SK-N-SH treated with all-trans-retinoic acid at 6 μM for 48 hours (cell line): ENCODE measurements at regions not wholly inside any gene's neighbourhood (a gene's known extent, or its start where the extent isn't known, plus 50 kb on each side); places are given as distances from the start of the nearest gene placed in this dataset.
"Not testable (repeated sequence)": the region's sequence is repeated elsewhere in the genome, so short reads cannot be mapped to it uniquely, and the experiment has no call there.

Source experiments
- ATAC-seq: fragments of 200-7000 bp; cut with Tn5 transposase; 3 replicates; pipeline ENCODE4 v1.9.1; 2020; ENCODE audit warnings: mild to moderate bottlenecking, moderate library complexity
- ARNTL ChIP-seq: fragments of 450-650 bp; formaldehyde crosslinking; IDR thresholded peaks from 2 replicates; pipeline ENCODE4 v1.5.0; 2020; ENCODE audit warnings: low read depth, mild to moderate bottlenecking, moderate library complexity, borderline replicate concordance
- BACH2 ChIP-seq: fragments of 250-450 bp; sonication (Bioruptor Pico); IDR thresholded peaks from 2 replicates; pipeline ENCODE4 v1.9.0; 2021; ENCODE audit warnings: mild to moderate bottlenecking, borderline replicate concordance
- CSDC2 ChIP-seq: fragments of 250-450 bp; sonication (Bioruptor Pico); IDR thresholded peaks from 2 replicates; pipeline ENCODE4 v1.5.0; 2020; ENCODE audit warnings: mild to moderate bottlenecking, moderate library complexity
- ESRRG ChIP-seq: fragments of 250-450 bp; sonication (Bioruptor Pico); IDR thresholded peaks from 2 replicates; pipeline ENCODE4 v1.6.1; 2021; ENCODE audit warnings: mild to moderate bottlenecking
- GLIS3 ChIP-seq: fragments of 250-450 bp; sonication (Bioruptor Pico); IDR thresholded peaks from 2 replicates; pipeline ENCODE4 v1.5.0; 2020; ENCODE audit warnings: mild to moderate bottlenecking, moderate library complexity
- OSR1 ChIP-seq: fragments of 250-450 bp; sonication (Bioruptor Pico); IDR thresholded peaks from 2 replicates; pipeline ENCODE4 v1.8.0; 2022; ENCODE audit warnings: moderate library complexity, mild to moderate bottlenecking, inconsistent platforms
- POU6F1 ChIP-seq: fragments of 250-450 bp; sonication (Bioruptor Pico); IDR thresholded peaks from 2 replicates; pipeline ENCODE4 v1.8.0; 2021; ENCODE audit warnings: low read depth, mild to moderate bottlenecking, moderate library complexity, borderline replicate concordance
- SNAI2 ChIP-seq: fragments of 250-450 bp; sonication (Bioruptor Pico); IDR thresholded peaks from 2 replicates; pipeline ENCODE4 v1.5.0; 2020; ENCODE audit warnings: mild to moderate bottlenecking, moderate library complexity
- TCF4 ChIP-seq: fragments of 250-450 bp; sonication (Bioruptor Pico); IDR thresholded peaks from 2 replicates; pipeline ENCODE4 v1.8.0; 2021; ENCODE audit warnings: mild to moderate bottlenecking, moderate library complexity, borderline replicate concordance
- TOX ChIP-seq: fragments of 250-450 bp; sonication (Bioruptor Pico); IDR thresholded peaks from 2 replicates; pipeline ENCODE4 v1.8.0; 2021; ENCODE audit warnings: mild to moderate bottlenecking, moderate library complexity, borderline replicate concordance
- ZC3H10 ChIP-seq: fragments of 250-450 bp; sonication (Bioruptor Pico); IDR thresholded peaks from 2 replicates; pipeline ENCODE4 v1.5.1; 2021; ENCODE audit warnings: mild to moderate bottlenecking, moderate library complexity
- ZFP3 ChIP-seq: fragments of 250-450 bp; sonication (Bioruptor Pico); IDR thresholded peaks from 2 replicates; pipeline ENCODE4 v1.5.0; 2020; ENCODE audit warnings: mild to moderate bottlenecking, moderate library complexity
- ZFP30 ChIP-seq: fragments of 450-650 bp; formaldehyde crosslinking; IDR thresholded peaks from 2 replicates; pipeline ENCODE4 v1.5.0; 2022; ENCODE audit warnings: mild to moderate bottlenecking, moderate library complexity
- ZNF70 ChIP-seq: fragments of 450-650 bp; formaldehyde crosslinking; IDR thresholded peaks from 2 replicates; pipeline ENCODE4 v1.5.0; 2020; ENCODE audit warnings: mild to moderate bottlenecking, moderate library complexity
- ZNF8 ChIP-seq: fragments of 450-650 bp; formaldehyde crosslinking; IDR thresholded peaks from 2 replicates; pipeline ENCODE4 v1.5.0; 2020; ENCODE audit warnings: mild to moderate bottlenecking, moderate library complexity
- TF ChIP-seq, protein P1 (sequence below): fragments of 250-450 bp; sonication (Bioruptor Pico); IDR thresholded peaks from 2 replicates; pipeline ENCODE4 v1.8.0; 2020; ENCODE audit warnings: mild to moderate bottlenecking, moderate library complexity, borderline replicate concordance
- TF ChIP-seq, protein P2 (sequence below): fragments of 250-450 bp; sonication (Bioruptor Pico); IDR thresholded peaks from 2 replicates; pipeline ENCODE4 v1.5.0; 2020; ENCODE audit warnings: mild to moderate bottlenecking, moderate library complexity
- TF ChIP-seq, protein P3 (sequence below): fragments of 250-450 bp; sonication (Bioruptor Pico); IDR thresholded peaks from 2 replicates; pipeline ENCODE4 v1.5.1; 2020; ENCODE audit warnings: low read depth, mild to moderate bottlenecking, moderate library complexity

DNA sequence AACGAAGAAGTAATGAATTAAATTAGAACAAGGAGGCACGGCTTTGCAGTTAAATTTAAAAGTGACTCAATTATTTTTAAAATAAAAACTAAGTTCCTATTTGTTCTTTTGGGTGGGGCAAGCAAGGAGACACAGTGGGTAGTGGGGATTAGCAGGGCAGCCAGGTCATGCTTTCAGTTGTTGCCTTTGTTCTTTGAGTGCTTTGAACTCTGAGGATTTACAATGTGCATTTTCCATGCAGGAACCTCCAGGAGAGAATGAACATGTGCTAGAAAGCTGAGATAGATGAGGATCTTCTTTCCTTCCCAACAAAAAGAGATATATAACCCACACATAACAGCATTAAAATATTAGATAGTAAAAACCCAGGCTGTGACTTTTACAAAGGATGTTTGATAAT lies 420.4 kb upstream of the CTSO start:
- ATAC-seq, result no peak
- TF ChIP-seq GLIS3 (CRISPR knock-in tag) (no peak), TCF4 (CRISPR knock-in tag) (no peak), ZFP3 (CRISPR knock-in tag) (no peak), CSDC2 (CRISPR knock-in tag) (no peak), TOX (CRISPR knock-in tag) (no peak), ZC3H10 (CRISPR knock-in tag) (no peak)
- TF ChIP-seq, protein P1, sequence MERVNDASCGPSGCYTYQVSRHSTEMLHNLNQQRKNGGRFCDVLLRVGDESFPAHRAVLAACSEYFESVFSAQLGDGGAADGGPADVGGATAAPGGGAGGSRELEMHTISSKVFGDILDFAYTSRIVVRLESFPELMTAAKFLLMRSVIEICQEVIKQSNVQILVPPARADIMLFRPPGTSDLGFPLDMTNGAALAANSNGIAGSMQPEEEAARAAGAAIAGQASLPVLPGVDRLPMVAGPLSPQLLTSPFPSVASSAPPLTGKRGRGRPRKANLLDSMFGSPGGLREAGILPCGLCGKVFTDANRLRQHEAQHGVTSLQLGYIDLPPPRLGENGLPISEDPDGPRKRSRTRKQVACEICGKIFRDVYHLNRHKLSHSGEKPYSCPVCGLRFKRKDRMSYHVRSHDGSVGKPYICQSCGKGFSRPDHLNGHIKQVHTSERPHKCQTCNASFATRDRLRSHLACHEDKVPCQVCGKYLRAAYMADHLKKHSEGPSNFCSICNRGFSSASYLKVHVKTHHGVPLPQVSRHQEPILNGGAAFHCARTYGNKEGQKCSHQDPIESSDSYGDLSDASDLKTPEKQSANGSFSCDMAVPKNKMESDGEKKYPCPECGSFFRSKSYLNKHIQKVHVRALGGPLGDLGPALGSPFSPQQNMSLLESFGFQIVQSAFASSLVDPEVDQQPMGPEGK, result no peak

DNA sequence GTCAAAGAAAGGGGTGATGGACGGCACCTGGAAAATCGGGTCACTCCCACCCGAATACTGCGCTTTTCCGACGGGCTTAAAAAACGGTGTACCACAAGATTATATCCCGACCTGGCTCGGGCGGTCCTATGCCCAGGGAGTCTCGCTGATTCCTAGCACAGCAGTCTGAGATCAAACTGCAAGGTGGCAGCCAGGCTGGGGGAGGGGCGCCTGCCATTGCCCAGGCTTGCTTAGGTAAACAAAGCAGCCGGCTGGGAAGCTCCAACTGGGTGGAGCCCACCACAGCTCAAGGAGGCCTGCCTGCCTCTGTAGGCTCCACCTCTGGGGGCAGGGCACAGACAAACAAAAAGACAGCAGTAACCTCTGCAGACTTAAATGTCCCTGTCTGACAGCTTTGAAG lies 413.8 kb upstream of the CTSO start:
- ATAC-seq, result not testable (repeated sequence)

DNA sequence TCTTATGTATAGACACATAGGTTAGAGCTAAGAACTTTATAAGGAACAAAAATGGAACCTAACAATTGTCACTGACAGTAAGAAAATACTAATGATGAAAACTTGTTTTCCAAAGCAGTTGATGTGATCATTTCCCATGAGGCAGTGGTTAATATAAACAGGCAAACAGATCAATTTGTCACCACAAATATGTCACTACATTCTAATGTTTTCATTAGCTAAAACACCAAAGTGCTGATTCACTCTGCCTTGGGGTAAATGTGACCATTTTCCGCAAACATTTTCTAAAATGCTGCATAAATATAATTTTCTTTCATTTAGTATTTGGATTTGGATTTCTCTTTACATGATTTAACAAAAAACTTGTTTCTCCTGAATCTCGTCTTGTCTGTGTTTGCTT lies 408.9 kb upstream of the CTSO start:
- ATAC-seq, result no peak

GRCh38 chr4:156347412-156348075 lies 393.9 kb upstream of the CTSO start:
- ATAC-seq, result 0 out of 3 replicates have a peak, but pooled peaks have one; percentile 33
- TF ChIP-seq GLIS3 (CRISPR knock-in tag) (no peak), POU6F1 (no peak), ZFP3 (CRISPR knock-in tag) (no peak), OSR1 (no peak), ESRRG (CRISPR knock-in tag) (no peak), ZNF8 (no peak), TCF4 (CRISPR knock-in tag) (no peak), ZNF70 (CRISPR knock-in tag) (no peak), SNAI2 (no peak), BACH2 (no peak)
- TF ChIP-seq, protein P2, sequence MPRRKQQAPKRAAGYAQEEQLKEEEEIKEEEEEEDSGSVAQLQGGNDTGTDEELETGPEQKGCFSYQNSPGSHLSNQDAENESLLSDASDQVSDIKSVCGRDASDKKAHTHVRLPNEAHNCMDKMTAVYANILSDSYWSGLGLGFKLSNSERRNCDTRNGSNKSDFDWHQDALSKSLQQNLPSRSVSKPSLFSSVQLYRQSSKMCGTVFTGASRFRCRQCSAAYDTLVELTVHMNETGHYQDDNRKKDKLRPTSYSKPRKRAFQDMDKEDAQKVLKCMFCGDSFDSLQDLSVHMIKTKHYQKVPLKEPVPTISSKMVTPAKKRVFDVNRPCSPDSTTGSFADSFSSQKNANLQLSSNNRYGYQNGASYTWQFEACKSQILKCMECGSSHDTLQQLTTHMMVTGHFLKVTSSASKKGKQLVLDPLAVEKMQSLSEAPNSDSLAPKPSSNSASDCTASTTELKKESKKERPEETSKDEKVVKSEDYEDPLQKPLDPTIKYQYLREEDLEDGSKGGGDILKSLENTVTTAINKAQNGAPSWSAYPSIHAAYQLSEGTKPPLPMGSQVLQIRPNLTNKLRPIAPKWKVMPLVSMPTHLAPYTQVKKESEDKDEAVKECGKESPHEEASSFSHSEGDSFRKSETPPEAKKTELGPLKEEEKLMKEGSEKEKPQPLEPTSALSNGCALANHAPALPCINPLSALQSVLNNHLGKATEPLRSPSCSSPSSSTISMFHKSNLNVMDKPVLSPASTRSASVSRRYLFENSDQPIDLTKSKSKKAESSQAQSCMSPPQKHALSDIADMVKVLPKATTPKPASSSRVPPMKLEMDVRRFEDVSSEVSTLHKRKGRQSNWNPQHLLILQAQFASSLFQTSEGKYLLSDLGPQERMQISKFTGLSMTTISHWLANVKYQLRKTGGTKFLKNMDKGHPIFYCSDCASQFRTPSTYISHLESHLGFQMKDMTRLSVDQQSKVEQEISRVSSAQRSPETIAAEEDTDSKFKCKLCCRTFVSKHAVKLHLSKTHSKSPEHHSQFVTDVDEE (CRISPR knock-in tag), result no peak

More for the DNA sequence above, 408.9 kb upstream of the CTSO start:
- TF ChIP-seq TOX (CRISPR knock-in tag), result no peak
- no peak for TF ChIP-seq OSR1
- TF ChIP-seq CSDC2 (CRISPR knock-in tag), result no peak
- TF ChIP-seq, protein P2 (CRISPR knock-in tag), result no peak
- TF ChIP-seq SNAI2, result no peak
- TF ChIP-seq ARNTL (CRISPR knock-in tag), result no peak
- TF ChIP-seq, protein P3, sequence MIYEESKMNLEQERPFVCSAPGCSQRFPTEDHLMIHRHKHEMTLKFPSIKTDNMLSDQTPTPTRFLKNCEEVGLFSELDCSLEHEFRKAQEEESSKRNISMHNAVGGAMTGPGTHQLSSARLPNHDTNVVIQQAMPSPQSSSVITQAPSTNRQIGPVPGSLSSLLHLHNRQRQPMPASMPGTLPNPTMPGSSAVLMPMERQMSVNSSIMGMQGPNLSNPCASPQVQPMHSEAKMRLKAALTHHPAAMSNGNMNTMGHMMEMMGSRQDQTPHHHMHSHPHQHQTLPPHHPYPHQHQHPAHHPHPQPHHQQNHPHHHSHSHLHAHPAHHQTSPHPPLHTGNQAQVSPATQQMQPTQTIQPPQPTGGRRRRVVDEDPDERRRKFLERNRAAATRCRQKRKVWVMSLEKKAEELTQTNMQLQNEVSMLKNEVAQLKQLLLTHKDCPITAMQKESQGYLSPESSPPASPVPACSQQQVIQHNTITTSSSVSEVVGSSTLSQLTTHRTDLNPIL, result no peak
- no peak for TF ChIP-seq ZNF70 (CRISPR knock-in tag)
- no peak for TF ChIP-seq ZFP30 (CRISPR knock-in tag)
- TF ChIP-seq BACH2, result no peak
- TF ChIP-seq, protein P1, result no peak
